ENCODE measurements at regions not wholly inside any gene's neighbourhood (a gene's known extent, or its start where the extent isn't known, plus 50 kb on each side); places are given as distances from the start of the nearest gene placed in this dataset.

DNA sequence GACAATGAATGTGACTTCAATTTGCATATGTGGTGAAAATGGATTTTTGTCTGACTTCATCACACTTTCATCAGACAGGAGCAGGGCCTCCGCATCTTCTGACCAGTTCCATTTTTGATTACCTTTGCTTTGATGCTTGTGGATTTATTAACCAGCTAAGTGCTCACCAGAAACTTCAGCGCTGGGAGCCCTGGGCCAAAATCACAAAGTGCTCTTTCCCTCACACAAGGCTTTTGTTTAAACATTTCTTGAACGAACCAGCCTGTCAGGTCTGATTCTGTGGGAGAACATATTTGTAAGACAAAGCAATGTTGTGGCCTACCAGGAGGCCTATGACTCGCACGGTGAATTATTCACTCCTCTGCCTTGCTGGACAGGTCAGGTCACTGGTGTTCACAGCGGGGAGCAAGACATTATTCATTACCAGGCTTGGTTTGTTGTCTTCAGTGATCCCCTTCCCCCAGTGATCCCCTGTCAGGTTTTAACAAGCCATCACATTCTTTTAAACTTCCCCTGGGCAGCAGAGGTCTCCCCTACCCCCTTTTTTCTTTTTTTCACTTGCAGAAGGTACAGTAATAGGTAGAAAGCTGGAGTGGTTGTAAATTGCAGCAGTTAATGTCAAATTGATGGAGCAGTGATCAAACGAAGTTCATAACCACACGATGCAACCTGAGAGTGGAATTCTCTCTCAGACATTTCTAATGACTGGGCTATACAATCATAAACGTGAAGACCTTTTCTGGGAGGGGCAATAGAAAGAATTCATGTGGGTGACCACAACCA, 167.5 kb upstream of the PRICKLE1 start:
- TF ChIP-seq, protein P1, sequence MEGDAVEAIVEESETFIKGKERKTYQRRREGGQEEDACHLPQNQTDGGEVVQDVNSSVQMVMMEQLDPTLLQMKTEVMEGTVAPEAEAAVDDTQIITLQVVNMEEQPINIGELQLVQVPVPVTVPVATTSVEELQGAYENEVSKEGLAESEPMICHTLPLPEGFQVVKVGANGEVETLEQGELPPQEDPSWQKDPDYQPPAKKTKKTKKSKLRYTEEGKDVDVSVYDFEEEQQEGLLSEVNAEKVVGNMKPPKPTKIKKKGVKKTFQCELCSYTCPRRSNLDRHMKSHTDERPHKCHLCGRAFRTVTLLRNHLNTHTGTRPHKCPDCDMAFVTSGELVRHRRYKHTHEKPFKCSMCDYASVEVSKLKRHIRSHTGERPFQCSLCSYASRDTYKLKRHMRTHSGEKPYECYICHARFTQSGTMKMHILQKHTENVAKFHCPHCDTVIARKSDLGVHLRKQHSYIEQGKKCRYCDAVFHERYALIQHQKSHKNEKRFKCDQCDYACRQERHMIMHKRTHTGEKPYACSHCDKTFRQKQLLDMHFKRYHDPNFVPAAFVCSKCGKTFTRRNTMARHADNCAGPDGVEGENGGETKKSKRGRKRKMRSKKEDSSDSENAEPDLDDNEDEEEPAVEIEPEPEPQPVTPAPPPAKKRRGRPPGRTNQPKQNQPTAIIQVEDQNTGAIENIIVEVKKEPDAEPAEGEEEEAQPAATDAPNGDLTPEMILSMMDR (conservative IDR thresholded peaks at IDR 0.05; ENCODE audit: low read depth, low read length), result no peak
- TF ChIP-seq EZH2 (IDR thresholded peaks at IDR 0.05; ENCODE audit: low read length, unreplicated experiment), result no peak

Data from PC-3 (cell line).